Hepatocyte (in vitro differentiated cells): ENCODE measurements at regions not wholly inside any gene's neighbourhood (a gene's known extent, or its start where the extent isn't known, plus 50 kb on each side); places are given as distances from the start of the nearest gene placed in this dataset.

Experiments
- DNase-seq: peaks from one replicate; pipeline ENCODE4 v3.0.0-alpha.2; 2016; ENCODE audit warnings: low spot score
- H2AFZ ChIP-seq: fragments of 200-600 bp; sonication (generic); 2 replicates; pipeline ENCODE4 v1.6.0; 2016; ENCODE audit warnings: antibody characterized with exemption, mild to moderate bottlenecking
- H3K27ac ChIP-seq: fragments of 200-600 bp; sonication (generic); 2 replicates; pipeline ENCODE4 v1.5.1; 2016; ENCODE audit warnings: mild to moderate bottlenecking
- H3K27me3 ChIP-seq: fragments of 200-600 bp; sonication (generic); 2 replicates; pipeline ENCODE4 v1.6.1; 2016
- H3K36me3 ChIP-seq: fragments of 200-600 bp; sonication (generic); replicated peaks from 2 replicates; pipeline ENCODE4 v1.5.1; 2016; ENCODE audit warnings: low read depth; ENCODE audit not compliant: insufficient read depth
- H3K4me1 ChIP-seq: fragments of 200-600 bp; sonication (generic); 2 replicates; pipeline ENCODE4 v1.5.1; 2016; ENCODE audit warnings: mild to moderate bottlenecking, moderate library complexity; ENCODE audit not compliant: insufficient read depth
- H3K4me2 ChIP-seq: fragments of 200-600 bp; sonication (generic); 2 replicates; pipeline ENCODE4 v1.6.0; 2016
- H3K4me3 ChIP-seq: fragments of 200-600 bp; sonication (generic); 2 replicates; pipeline ENCODE4 v1.5.1; 2016; ENCODE audit warnings: mild to moderate bottlenecking
- H3K79me2 ChIP-seq: fragments of 200-600 bp; sonication (generic); 2 replicates; pipeline ENCODE4 v1.6.0; 2017; ENCODE audit warnings: mild to moderate bottlenecking
- H3K9me2 ChIP-seq: fragments of 200-600 bp; sonication (generic); replicated peaks from 2 replicates; pipeline ENCODE4 v1.6.0; 2017; ENCODE audit warnings: mild to moderate bottlenecking; ENCODE audit not compliant: insufficient read depth
- H3K9me3 ChIP-seq: fragments of 200-600 bp; sonication (generic); 2 replicates; pipeline ENCODE4 v1.5.1; 2016; ENCODE audit warnings: low read depth, mild to moderate bottlenecking
- H4K20me1 ChIP-seq: fragments of 200-600 bp; sonication (generic); 2 replicates; pipeline ENCODE4 v1.6.0; 2016; ENCODE audit warnings: mild to moderate bottlenecking; ENCODE audit not compliant: insufficient read depth, poor library complexity, severe bottlenecking
- CTCF ChIP-seq: fragments of 200-600 bp; sonication (generic); IDR thresholded peaks from 2 replicates; pipeline ENCODE4 v1.5.1; 2016; ENCODE audit warnings: antibody characterized with exemption, mild to moderate bottlenecking; ENCODE audit not compliant: poor library complexity
- EZH2 ChIP-seq: fragments of 200-600 bp; sonication (generic); IDR thresholded peaks from 2 replicates; pipeline ENCODE4 v1.6.1; 2016; ENCODE audit warnings: antibody characterized with exemption, mild to moderate bottlenecking, borderline replicate concordance
- EZH2phosphoT487 ChIP-seq: fragments of 200-600 bp; sonication (generic); IDR thresholded peaks from one replicate; pipeline ENCODE4 v1.6.1; 2018; ENCODE audit warnings: antibody characterized with exemption, mild to moderate bottlenecking, low read depth, moderate library complexity; ENCODE audit not compliant: unreplicated experiment, severe bottlenecking
- whole genome bisulfite sequencing: methylation state at CpG from one replicate; pipeline ENCODE4 v1.1.6; 2016; ENCODE audit warnings: low lambda C conversion rate; ENCODE audit errors: missing lambda C conversion rate; 5-methylcytosine and 5-hydroxymethylcytosine counted together

- Histone ChIP-seq H3K4me2 (no peak overlapping the region), H3K9me2 (no peaks in the 10 kb centered on the region), H4K20me1 (no peaks in the 10 kb centered on the region), H3K27me3 (peaks cover 5% of the 10 kb centered on the region), H3K79me2 (no peaks in the 10 kb centered on the region), H3K4me3 (no peak overlapping the region), H2AFZ (no peak overlapping the region), H3K27ac (no peak overlapping the region), H3K36me3 (no peaks in the 10 kb centered on the region), H3K9me3 (no peaks in the 10 kb centered on the region), H3K4me1 (no peaks in the 10 kb centered on the region)
- no peak for DNase-seq
- TF ChIP-seq CTCF (no peak), EZH2 (no peak), EZH2phosphoT487 (no peak)
- 88% methylated on average over 3 of the region's 3 CpGs for WGBS
These were observed 75.3 kb upstream of the ACP3 start for GRCh38 chr3:132241776-132242514.

DNA sequence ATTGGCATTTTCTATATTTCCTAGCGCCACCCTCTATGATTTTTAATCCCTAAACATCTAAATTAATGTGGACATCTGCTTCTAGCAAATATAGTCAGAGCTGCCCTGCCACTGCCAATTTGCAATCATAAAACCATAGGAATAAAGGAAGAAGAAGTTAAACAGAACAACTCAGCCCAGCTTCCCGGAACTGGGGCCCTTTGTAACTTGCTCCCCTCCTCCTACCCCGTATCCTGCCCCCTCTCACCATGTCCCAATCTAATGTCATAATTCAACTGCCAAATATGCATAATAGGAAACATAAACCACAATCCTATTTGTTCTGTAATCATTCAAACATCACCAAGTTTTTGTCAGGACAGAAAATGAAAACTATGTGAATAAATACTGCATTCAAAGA, 74.4 kb upstream of the ACP3 start:
- Histone ChIP-seq H3K4me1 (no peaks in the 10 kb centered on the region), H3K27me3 (peaks cover 5% of the 10 kb centered on the region), H3K27ac (no peak overlapping the region), H4K20me1 (no peaks in the 10 kb centered on the region), H3K4me2 (no peak overlapping the region), H3K79me2 (no peaks in the 10 kb centered on the region), H3K9me2 (no peaks in the 10 kb centered on the region), H3K36me3 (no peaks in the 10 kb centered on the region), H3K9me3 (no peaks in the 10 kb centered on the region), H2AFZ (no peak overlapping the region), H3K4me3 (no peak overlapping the region)
- TF ChIP-seq EZH2 (no peak), CTCF (no peak), EZH2phosphoT487 (no peak)
- WGBS, result 86% methylated on average over 3 of the region's 3 CpGs
- no peak for DNase-seq

DNA sequence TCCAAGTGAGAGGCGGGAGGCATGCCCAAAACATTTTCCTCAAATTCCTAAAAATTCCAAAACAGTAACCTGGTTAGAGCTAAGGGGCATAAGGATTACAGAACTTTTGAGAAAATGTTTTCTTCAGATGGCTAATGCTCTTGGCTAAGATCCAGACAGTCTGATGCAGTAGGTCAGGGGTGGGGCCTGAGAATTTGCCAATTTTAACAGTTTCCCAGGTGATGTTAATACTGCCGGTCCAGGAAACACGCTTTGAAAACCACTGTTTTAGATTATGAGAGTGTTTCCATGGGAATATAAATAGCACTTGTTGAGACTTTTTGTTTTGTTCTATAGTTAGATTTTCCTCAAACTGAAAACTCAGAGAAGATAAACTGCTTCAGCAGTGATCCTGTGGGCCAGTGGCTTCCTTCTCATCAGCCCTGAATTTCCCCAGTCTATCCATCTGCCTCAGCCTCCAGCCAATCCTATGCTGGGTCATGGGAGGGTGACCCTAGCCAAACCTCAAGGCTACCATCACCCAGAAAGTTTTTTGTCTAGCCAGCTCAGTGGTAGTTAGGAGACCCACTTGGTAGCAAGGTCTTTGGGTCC, 71.6 kb upstream of the ACP3 start:
- DNase-seq, result no peak
- no peak overlapping the region for H3K4me2 ChIP-seq
- no peak overlapping the region for H2AFZ ChIP-seq
- no peak for TF ChIP-seq CTCF
- no peak for TF ChIP-seq EZH2
- no peak for TF ChIP-seq EZH2phosphoT487
- no peak overlapping the region for H3K27ac ChIP-seq
- H3K27me3 ChIP-seq, result peaks cover 5% of the 10 kb centered on the region
- 79% methylated on average over 3 of the region's 3 CpGs for WGBS
- no peaks in the 10 kb centered on the region for H4K20me1 ChIP-seq
- no peaks in the 10 kb centered on the region for H3K4me1 ChIP-seq
- H3K79me2 ChIP-seq, result no peaks in the 10 kb centered on the region
- no peaks in the 10 kb centered on the region for H3K9me3 ChIP-seq
- H3K36me3 ChIP-seq, result no peaks in the 10 kb centered on the region
- no peaks in the 10 kb centered on the region for H3K9me2 ChIP-seq
- H3K4me3 ChIP-seq, result no peak overlapping the region
